IPS-18c (cell line): ENCODE measurements at regions not wholly inside any gene's neighbourhood (a gene's known extent, or its start where the extent isn't known, plus 50 kb on each side); places are given as distances from the start of the nearest gene placed in this dataset.
"Not testable (repeated sequence)": the region's sequence is repeated elsewhere in the genome, so short reads cannot be mapped to it uniquely, and the experiment has no call there.

Experiments
- H3K4me3 ChIP-seq: 2 replicates; pipeline ENCODE4 v1.7.0; 2013; ENCODE audit warnings: low read depth, mild to moderate bottlenecking, low read length, moderate library complexity; ENCODE audit not compliant: insufficient read depth
- H3K9me3 ChIP-seq: one replicate; pipeline ENCODE4 v1.6.1; 2013; ENCODE audit warnings: mild to moderate bottlenecking, low read length, moderate library complexity; ENCODE audit not compliant: control insufficient read depth, insufficient read depth

- Histone ChIP-seq H3K4me3 (no peak overlapping the region), H3K9me3 (no peaks in the 10 kb centered on the region)
Observed at GRCh38 chr17:22123536-22124281, 431.4 kb downstream of the KCNJ18 start.

GRCh38 chr17:22128171-22128570, 435.8 kb downstream of the KCNJ18 start:
- H3K4me3 ChIP-seq = no peak overlapping the region

GRCh38 chr17:22128723-22129122, 436.4 kb downstream of the KCNJ18 start:
- Histone ChIP-seq H3K9me3 (no peaks in the 10 kb centered on the region), H3K4me3 (no peak overlapping the region)

More at GRCh38 chr17:22128171-22128570, 435.8 kb downstream of the KCNJ18 start:
- H3K9me3 ChIP-seq = no peaks in the 10 kb centered on the region

- not testable (repeated sequence) for H3K9me3 ChIP-seq, H3K4me3 ChIP-seq
Observed at GRCh38 chr17:22129920-22130319, 437.6 kb downstream of the KCNJ18 start.

- Histone ChIP-seq H3K9me3 (no peaks in the 10 kb centered on the region), H3K4me3 (no peak overlapping the region)
Observed at GRCh38 chr17:22131740-22132139, 439.4 kb downstream of the KCNJ18 start.

- H3K4me3 ChIP-seq = no peak overlapping the region
- no peaks in the 10 kb centered on the region for H3K9me3 ChIP-seq
Observed at GRCh38 chr17:22138861-22139469, 446.6 kb downstream of the KCNJ18 start.

- Histone ChIP-seq H3K4me3 (no peak overlapping the region), H3K9me3 (no peaks in the 10 kb centered on the region)
Observed at GRCh38 chr17:22142091-22142490, 449.8 kb downstream of the KCNJ18 start.

- no peaks in the 10 kb centered on the region for H3K9me3 ChIP-seq
- H3K4me3 ChIP-seq = no peak overlapping the region
Observed at GRCh38 chr17:22145605-22146178, 453.4 kb downstream of the KCNJ18 start.

- H3K9me3 ChIP-seq = no peaks in the 10 kb centered on the region
- H3K4me3 ChIP-seq = no peak overlapping the region
Observed at GRCh38 chr17:22158364-22158763, 466.0 kb downstream of the KCNJ18 start.

GRCh38 chr17:22161376-22161775, 469.1 kb downstream of the KCNJ18 start:
- H3K4me3 ChIP-seq = no peak overlapping the region
- no peaks in the 10 kb centered on the region for H3K9me3 ChIP-seq

GRCh38 chr17:22171631-22172030, 479.3 kb downstream of the KCNJ18 start:
- Histone ChIP-seq H3K4me3 (no peak overlapping the region), H3K9me3 (peaks cover 9% of the 10 kb centered on the region)

- H3K4me3 ChIP-seq = no peak overlapping the region
- no peaks in the 10 kb centered on the region for H3K9me3 ChIP-seq
Observed at GRCh38 chr17:22193113-22193512, 500.8 kb downstream of the KCNJ18 start.

- not testable (repeated sequence) for H3K9me3 ChIP-seq, H3K4me3 ChIP-seq
Observed at GRCh38 chr17:22200187-22200586, 507.9 kb downstream of the KCNJ18 start.

- Histone ChIP-seq H3K9me3 (peaks cover 6% of the 10 kb centered on the region), H3K4me3 (no peak overlapping the region)
Observed at GRCh38 chr17:22202702-22203101, 510.4 kb downstream of the KCNJ18 start.

- Histone ChIP-seq H3K9me3 (peaks cover 6% of the 10 kb centered on the region), H3K4me3 (no peak overlapping the region)
Observed at GRCh38 chr17:22203208-22203715, 510.9 kb downstream of the KCNJ18 start.

GRCh38 chr17:22204076-22204475, 511.8 kb downstream of the KCNJ18 start:
- not testable (repeated sequence) for H3K4me3 ChIP-seq, H3K9me3 ChIP-seq

- H3K4me3 ChIP-seq, H3K9me3 ChIP-seq: not testable (repeated sequence)
Observed at GRCh38 chr17:22210212-22210611, 517.9 kb downstream of the KCNJ18 start.

GRCh38 chr17:22213169-22213568, 520.8 kb downstream of the KCNJ18 start:
- H3K4me3 ChIP-seq, H3K9me3 ChIP-seq: not testable (repeated sequence)
